CD8-positive, alpha-beta memory T cell (primary cell): ENCODE measurements at regions not wholly inside any gene's neighbourhood (a gene's known extent, or its start where the extent isn't known, plus 50 kb on each side); places are given as distances from the start of the nearest gene placed in this dataset.
A peak's percentile ranks its signal among the peaks of the same experiment; 100 is the strongest.

ENCODE experiments used
- CTCF ChIA-PET: fragments of 350-600 bp; sonication (Branson Sonifier 250); formaldehyde crosslinking; loops from one replicate; lab custom pipeline; 2021; ENCODE audit warnings: antibody characterized with exemption; lab: Charles Lee
- POLR2A ChIA-PET: fragments of 350-600 bp; sonication (Branson Sonifier 250); formaldehyde crosslinking; loops from one replicate; lab custom pipeline; 2021; ENCODE audit warnings: antibody characterized with exemption; lab: Charles Lee
- DNase-seq, 5 donors: peaks; one replicate each; pipeline versions ENCODE4 v3.0.0 to v3.0.0-alpha.2; 2020 to 2022; ENCODE audit warnings: mixed read lengths in 1 of 5
- H3K27ac ChIP-seq: one replicate; pipeline ENCODE4 v1.7.0; 2013; ENCODE audit warnings: low read depth, mild to moderate bottlenecking, low read length, moderate library complexity
- H3K27me3 ChIP-seq: 2 replicates; pipeline ENCODE4 v1.7.0; 2013; ENCODE audit warnings: low read length, mild to moderate bottlenecking; ENCODE audit not compliant: insufficient read depth, poor library complexity, severe bottlenecking
- H3K36me3 ChIP-seq: 2 replicates; pipeline ENCODE4 v1.7.0; 2013; ENCODE audit warnings: mild to moderate bottlenecking, low read length, moderate library complexity; ENCODE audit not compliant: insufficient read depth
- H3K4me1 ChIP-seq: 2 replicates; pipeline ENCODE4 v1.7.0; 2013; ENCODE audit warnings: mild to moderate bottlenecking, low read length, moderate library complexity; ENCODE audit not compliant: insufficient read depth
- H3K4me3 ChIP-seq: 2 replicates; pipeline ENCODE4 v1.7.0; 2013; ENCODE audit warnings: mild to moderate bottlenecking, low read length
- H3K9me3 ChIP-seq: 2 replicates; pipeline ENCODE4 v1.7.0; 2013; ENCODE audit warnings: mild to moderate bottlenecking, low read length
- H3K27ac Mint-ChIP-seq, 8 donors: one replicate each; pipeline ENCODE4 v1.8.0; 2020 to 2021; ENCODE audit warnings: mixed read lengths in 8 of 8, mild to moderate bottlenecking in 6 of 8, inconsistent platforms in 3 of 8, moderate library complexity in 3 of 8
- H3K27me3 Mint-ChIP-seq, 2 donors: one replicate each; pipeline ENCODE4 v1.8.0; 2020 to 2021; ENCODE audit warnings: mixed read lengths in 2 of 2, mild to moderate bottlenecking in 1 of 2, moderate library complexity in 1 of 2
- H3K36me3 Mint-ChIP-seq, 3 donors: one replicate each; pipeline ENCODE4 v1.8.0; 2020 to 2021; ENCODE audit warnings: mixed read lengths in 3 of 3, inconsistent platforms in 1 of 3, mild to moderate bottlenecking in 1 of 3
- H3K4me1 Mint-ChIP-seq, 3 donors: one replicate each; pipeline ENCODE4 v1.8.0; 2020 to 2021; ENCODE audit warnings: mixed read lengths in 3 of 3, inconsistent platforms in 1 of 3, mild to moderate bottlenecking in 1 of 3
- H3K4me3 Mint-ChIP-seq, 7 donors: one replicate each; pipeline ENCODE4 v1.8.0; 2020 to 2021; ENCODE audit warnings: mixed read lengths in 7 of 7, mild to moderate bottlenecking in 6 of 7, moderate library complexity in 4 of 7, inconsistent platforms in 2 of 7
- H3K9me3 Mint-ChIP-seq, 5 donors: one replicate each; pipeline ENCODE4 v1.8.0; 2020 to 2022; ENCODE audit warnings: mixed read lengths in 5 of 5, mild to moderate bottlenecking in 3 of 5, moderate library complexity in 2 of 5, inconsistent platforms in 1 of 5

DNA sequence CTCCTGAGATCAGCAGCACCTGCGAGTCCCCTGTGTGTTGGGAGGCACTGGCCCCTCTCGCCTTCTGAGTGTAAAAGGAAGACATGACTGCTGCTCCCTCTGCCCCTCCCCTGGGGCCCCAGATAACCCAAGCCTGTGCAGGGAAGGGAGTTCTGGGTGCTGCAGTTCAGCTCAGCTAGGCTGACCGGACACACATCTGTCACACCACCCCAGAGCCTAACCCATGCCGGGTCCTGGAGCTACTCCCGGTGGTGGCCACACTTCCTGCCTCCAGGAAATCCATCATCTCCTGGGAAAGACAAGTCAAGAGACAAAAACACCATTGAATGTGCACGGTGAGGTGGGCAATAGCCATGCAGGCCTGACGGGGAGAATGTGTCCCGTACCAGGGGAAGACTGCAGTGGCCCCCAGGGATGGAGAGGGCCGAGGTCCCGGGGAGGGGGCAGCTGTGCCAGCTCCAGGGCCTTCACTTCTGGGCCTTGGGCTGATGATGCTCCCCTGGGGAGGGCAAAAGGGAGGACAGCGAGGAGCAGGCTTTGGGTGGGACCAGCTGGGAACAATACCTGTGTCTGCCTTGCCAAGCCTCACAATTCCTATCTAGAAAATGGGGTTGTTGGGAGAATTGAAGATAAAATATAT lies 210.6 kb downstream of the TFCP2L1 start:
- no peaks in the 10 kb centered on the region for H3K36me3 ChIP-seq
- no peak for DNase-seq
- no peak overlapping the region for H3K4me3 ChIP-seq
- Mint-ChIP-seq H3K4me3 (no peak overlapping the region), H3K27ac (no peak overlapping the region), H3K4me1 (peaks cover 0 to 14% (median 3%) of the 10 kb centered on the region in 3 donors), H3K36me3 (no peaks in the 10 kb centered on the region), H3K27me3 (peaks cover 24 to 35% of the 10 kb centered on the region in 2 donors), H3K9me3 (no peaks in the 10 kb centered on the region)
- H3K4me1 ChIP-seq: no peaks in the 10 kb centered on the region
- ChIA-PET POLR2A (no interaction called here), CTCF (interaction anchor here (0.7 to 1.1 kb wide), 2 partner anchors 13 to 17 kb away, joined by 3 read pairs; no protein-coding TSS in a partner anchor)
- H3K27ac ChIP-seq: no peak overlapping the region
- peaks cover 6% of the 10 kb centered on the region for H3K27me3 ChIP-seq
- H3K9me3 ChIP-seq: no peaks in the 10 kb centered on the region

- Histone ChIP-seq H3K27ac (no peak overlapping the region), H3K36me3 (no peaks in the 10 kb centered on the region), H3K27me3 (peaks cover 6% of the 10 kb centered on the region), H3K9me3 (no peaks in the 10 kb centered on the region), H3K4me3 (no peak overlapping the region), H3K4me1 (no peaks in the 10 kb centered on the region)
- no peak overlapping the region for H3K4me3 Mint-ChIP-seq
- no peaks in the 10 kb centered on the region for H3K9me3 Mint-ChIP-seq
- no peak overlapping the region for H3K27ac Mint-ChIP-seq
- no peaks in the 10 kb centered on the region for H3K36me3 Mint-ChIP-seq
- ChIA-PET POLR2A (no interaction called here), CTCF (interaction anchor here (0.9 to 1.1 kb wide), 2 partner anchors 11 to 12 kb away, joined by 3 read pairs; no protein-coding TSS in a partner anchor)
- peaks cover 0 to 14% (median 3%) of the 10 kb centered on the region in 3 donors for H3K4me1 Mint-ChIP-seq
- no peak for DNase-seq
- peaks cover 24 to 40% of the 10 kb centered on the region in 2 donors for H3K27me3 Mint-ChIP-seq
Observed at GRCh38 chr2:121075006-121075551, 209.9 kb downstream of the TFCP2L1 start.

DNA sequence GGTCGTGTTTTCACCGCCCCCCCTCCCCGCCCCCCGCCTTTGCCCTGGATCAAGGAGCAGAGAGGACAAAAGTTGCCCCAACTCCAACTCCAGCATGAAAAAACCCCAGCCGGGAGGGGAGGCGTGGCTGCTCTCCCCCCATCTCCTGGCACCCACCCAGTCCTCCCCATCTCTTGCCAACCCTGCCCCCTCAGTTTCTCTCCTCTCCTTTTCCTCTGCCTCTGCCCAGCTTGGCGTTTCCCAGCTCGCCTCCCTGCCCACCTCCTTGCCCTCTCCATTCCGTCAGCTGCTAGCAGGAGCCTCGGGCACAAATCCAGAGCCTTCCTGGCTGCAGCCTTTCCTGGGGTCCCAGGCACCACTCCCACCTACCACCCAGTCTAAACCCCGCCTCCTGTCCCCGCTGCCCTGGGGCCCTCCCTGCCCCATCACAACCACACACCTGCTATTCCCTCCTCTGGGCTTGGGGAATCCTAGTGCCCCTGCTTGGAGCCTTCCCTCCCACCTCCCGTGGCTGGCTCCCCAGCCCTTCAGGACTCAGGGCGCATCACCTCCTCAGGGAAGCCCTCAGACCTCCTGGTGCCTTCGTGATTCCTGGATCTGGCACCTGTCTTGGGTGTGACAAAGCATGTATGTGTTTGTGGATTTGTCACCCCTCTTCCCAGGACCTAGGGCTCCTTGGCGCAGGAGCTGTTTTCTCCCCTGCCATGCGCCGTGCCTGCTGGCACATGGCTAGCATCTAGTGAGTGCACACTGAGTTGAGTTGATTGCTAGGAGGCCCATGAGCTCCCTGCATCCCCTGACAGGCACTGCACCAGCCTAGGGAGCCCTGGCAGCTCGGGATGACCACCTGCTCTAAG lies 209.1 kb downstream of the TFCP2L1 start:
- peaks cover 24 to 44% of the 10 kb centered on the region in 2 donors for H3K27me3 Mint-ChIP-seq
- peaks cover 0 to 14% (median 3%) of the 10 kb centered on the region in 3 donors for H3K4me1 Mint-ChIP-seq
- H3K4me3 Mint-ChIP-seq: peak overlapping the region in 1 of 7 donors; percentile 36
- Histone ChIP-seq H3K27me3 (peaks cover 6% of the 10 kb centered on the region), H3K9me3 (no peaks in the 10 kb centered on the region), H3K36me3 (no peaks in the 10 kb centered on the region), H3K27ac (no peak overlapping the region), H3K4me3 (no peak overlapping the region), H3K4me1 (no peaks in the 10 kb centered on the region)
- POLR2A ChIA-PET: no interaction called here
- no peaks in the 10 kb centered on the region for H3K36me3 Mint-ChIP-seq
- no peak overlapping the region for H3K27ac Mint-ChIP-seq
- no peak for DNase-seq
- H3K9me3 Mint-ChIP-seq: no peaks in the 10 kb centered on the region
- CTCF ChIA-PET: interaction anchor here (0.9 kb wide), 1 partner anchor 10 kb away, joined by 3 read pairs; no protein-coding TSS in a partner anchor

DNA sequence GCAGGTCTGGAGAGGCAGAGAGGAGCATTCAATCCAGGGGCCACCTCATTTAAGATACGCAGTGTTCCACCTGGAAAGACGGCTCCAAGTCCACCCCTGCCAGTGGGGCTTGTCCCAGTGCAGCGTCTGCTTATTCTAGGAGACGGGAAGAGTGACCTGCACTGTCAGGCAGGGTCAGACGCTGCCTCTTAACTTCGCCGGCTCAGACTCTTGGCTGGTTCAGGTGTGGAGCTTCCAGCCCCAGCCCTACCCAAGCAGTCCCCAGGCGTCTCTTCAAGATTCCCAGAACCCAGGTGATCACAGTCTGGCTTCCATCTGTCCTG lies 208.5 kb downstream of the TFCP2L1 start:
- ChIA-PET CTCF (no interaction called here), POLR2A (no interaction called here)
- no peaks in the 10 kb centered on the region for H3K36me3 Mint-ChIP-seq
- no peaks in the 10 kb centered on the region for H3K9me3 ChIP-seq
- H3K9me3 Mint-ChIP-seq: no peaks in the 10 kb centered on the region
- no peak for DNase-seq
- H3K27me3 Mint-ChIP-seq: peaks cover 28 to 44% of the 10 kb centered on the region in 2 donors
- no peak overlapping the region for H3K4me3 ChIP-seq
- H3K36me3 ChIP-seq: no peaks in the 10 kb centered on the region
- H3K27me3 ChIP-seq: peaks cover 6% of the 10 kb centered on the region
- H3K4me3 Mint-ChIP-seq: no peak overlapping the region
- no peaks in the 10 kb centered on the region for H3K4me1 ChIP-seq
- H3K4me1 Mint-ChIP-seq: peaks cover 0 to 14% (median 3%) of the 10 kb centered on the region in 3 donors
- H3K27ac Mint-ChIP-seq: no peak overlapping the region
- H3K27ac ChIP-seq: no peak overlapping the region

DNA sequence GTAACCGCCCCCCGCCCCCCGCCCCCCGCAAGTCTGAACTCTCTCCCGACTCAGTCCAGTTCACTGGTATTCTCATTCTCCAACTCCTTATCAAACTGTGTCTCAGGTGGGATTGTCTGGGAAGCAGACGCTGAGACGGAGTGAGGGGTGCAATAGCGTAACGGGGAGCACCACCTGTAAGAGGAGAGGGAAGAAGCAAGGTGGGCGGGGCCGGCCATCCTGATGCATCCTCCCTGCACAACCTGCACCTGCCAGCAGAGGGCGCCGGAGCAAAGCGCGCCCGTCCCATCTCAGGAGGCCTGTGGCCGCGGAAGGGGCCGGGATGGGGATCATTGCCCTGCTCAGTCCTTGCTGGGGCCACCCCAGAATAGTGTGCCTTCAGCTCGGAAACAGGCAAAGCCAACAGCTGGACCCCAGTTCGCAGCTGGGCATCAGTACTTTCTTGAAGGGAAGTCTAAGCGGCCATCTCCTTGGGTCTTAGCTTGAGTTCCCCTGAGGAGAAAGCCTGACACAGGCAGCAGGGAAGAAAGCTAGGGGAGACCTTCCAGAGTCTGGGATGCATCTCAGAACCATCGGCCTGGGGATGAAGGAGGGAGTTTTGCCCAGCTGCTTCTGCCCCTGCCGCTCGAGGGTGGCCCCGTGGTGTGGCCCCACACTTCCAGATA lies 208.0 kb downstream of the TFCP2L1 start:
- Histone ChIP-seq H3K4me3 (no peak overlapping the region), H3K27me3 (peaks cover 6% of the 10 kb centered on the region), H3K27ac (no peak overlapping the region), H3K9me3 (no peaks in the 10 kb centered on the region), H3K36me3 (no peaks in the 10 kb centered on the region), H3K4me1 (no peaks in the 10 kb centered on the region)
- Mint-ChIP-seq H3K9me3 (no peaks in the 10 kb centered on the region), H3K27me3 (peaks cover 30 to 41% of the 10 kb centered on the region in 2 donors), H3K4me1 (peaks cover 0 to 14% (median 3%) of the 10 kb centered on the region in 3 donors), H3K27ac (peak overlapping the region in 1 of 8 donors; percentile 42), H3K4me3 (no peak overlapping the region), H3K36me3 (no peaks in the 10 kb centered on the region)
- POLR2A ChIA-PET: no interaction called here
- CTCF ChIA-PET: interaction anchor here (0.6 to 1.4 kb wide), 6 partner anchors 10 to 18 kb away, joined by 3 to 9 read pairs (median 4); no protein-coding TSS in a partner anchor
- peak; percentile 27 to 57 (median 36) for DNase-seq

DNA sequence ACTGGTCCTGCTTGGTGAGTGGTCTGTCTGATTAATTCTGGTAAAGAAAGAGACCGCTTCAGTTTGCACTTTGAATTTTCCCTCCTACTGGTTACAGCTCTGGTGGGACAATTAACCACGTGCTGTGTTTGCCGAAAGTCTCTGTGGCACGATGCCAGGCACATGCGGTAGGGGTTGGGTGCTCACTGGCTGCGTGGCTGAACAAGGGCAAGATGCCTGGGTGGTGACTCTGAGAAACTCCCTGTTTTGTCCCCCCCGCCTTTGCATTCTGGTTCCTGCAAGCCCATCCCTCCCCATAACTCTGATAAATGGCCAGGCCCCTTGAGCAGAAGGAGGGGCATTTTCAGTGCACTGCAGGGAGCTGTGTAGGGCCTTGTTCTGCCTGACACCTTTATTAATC lies 206.1 kb downstream of the TFCP2L1 start:
- ChIA-PET POLR2A (no interaction called here), CTCF (no interaction called here)
- no peaks in the 10 kb centered on the region for H3K36me3 ChIP-seq
- Mint-ChIP-seq H3K27ac (no peak overlapping the region), H3K36me3 (no peaks in the 10 kb centered on the region), H3K9me3 (no peaks in the 10 kb centered on the region), H3K4me3 (no peak overlapping the region), H3K27me3 (peaks cover 26 to 44% of the 10 kb centered on the region in 2 donors), H3K4me1 (peaks cover 0 to 14% (median 3%) of the 10 kb centered on the region in 3 donors)
- H3K27me3 ChIP-seq: peaks cover 6% of the 10 kb centered on the region
- no peaks in the 10 kb centered on the region for H3K4me1 ChIP-seq
- DNase-seq: no peak
- no peaks in the 10 kb centered on the region for H3K9me3 ChIP-seq
- H3K27ac ChIP-seq: no peak overlapping the region
- no peak overlapping the region for H3K4me3 ChIP-seq

DNA sequence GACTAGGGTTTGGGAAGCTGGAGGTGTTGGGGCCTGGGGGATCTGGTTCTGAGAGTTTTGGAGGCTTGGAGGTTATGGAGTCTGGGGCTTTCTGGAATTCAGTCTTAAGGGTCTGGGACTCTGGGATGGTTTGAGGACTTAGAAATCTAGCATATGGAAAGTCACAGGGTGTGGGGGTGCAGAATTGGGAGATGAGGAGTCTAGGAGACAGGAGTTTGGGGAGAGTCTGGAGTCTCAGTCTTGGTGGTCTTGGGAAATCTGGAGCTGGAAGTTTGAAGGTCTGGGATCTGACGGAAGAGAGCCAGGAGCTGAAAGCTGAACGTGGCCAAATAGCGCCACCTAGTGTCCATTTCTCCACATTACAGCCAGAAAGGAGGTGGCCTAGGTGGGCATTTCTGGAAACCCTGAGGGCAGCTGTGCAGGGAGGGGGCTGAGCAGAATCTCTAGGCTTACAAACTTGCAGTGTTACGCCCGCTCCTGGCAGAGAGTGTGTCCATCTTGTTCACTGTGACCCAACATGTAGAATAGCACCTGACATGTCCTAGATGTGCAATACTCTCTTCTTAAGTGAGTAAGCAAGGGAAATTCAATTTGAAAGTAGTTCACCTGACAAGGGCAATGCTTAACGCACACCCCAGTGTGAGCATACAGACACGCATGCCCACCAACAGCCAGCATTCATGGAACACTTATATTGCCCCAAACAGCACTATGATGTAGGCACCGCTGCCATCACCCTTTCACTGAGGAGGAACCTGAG lies 204.8 kb downstream of the TFCP2L1 start:
- Histone ChIP-seq H3K9me3 (no peaks in the 10 kb centered on the region), H3K36me3 (no peaks in the 10 kb centered on the region), H3K4me3 (no peak overlapping the region), H3K4me1 (no peaks in the 10 kb centered on the region), H3K27ac (no peak overlapping the region), H3K27me3 (peaks cover 6% of the 10 kb centered on the region)
- CTCF ChIA-PET: interaction anchor here (1.4 kb wide), 2 partner anchors 9 to 11 kb away, joined by 3 to 8 read pairs; no protein-coding TSS in a partner anchor
- DNase-seq: peak in 2 of 5 donors; percentile 8 to 17
- H3K27ac Mint-ChIP-seq: peak overlapping the region in 1 of 8 donors; percentile 33
- H3K27me3 Mint-ChIP-seq: peaks cover 23 to 40% of the 10 kb centered on the region in 2 donors
- POLR2A ChIA-PET: no interaction called here
- peaks cover 0 to 11% (median 3%) of the 10 kb centered on the region in 3 donors for H3K4me1 Mint-ChIP-seq
- peaks cover 0 to 2% (median 0%) of the 10 kb centered on the region in 5 donors for H3K9me3 Mint-ChIP-seq
- no peaks in the 10 kb centered on the region for H3K36me3 Mint-ChIP-seq
- no peak overlapping the region for H3K4me3 Mint-ChIP-seq
